NCI-H1694 (cell line): ENCODE measurements at regions not wholly inside any gene's neighbourhood (a gene's known extent, or its start where the extent isn't known, plus 50 kb on each side); places are given as distances from the start of the nearest gene placed in this dataset.
"Not testable (repeated sequence)": the region's sequence is repeated elsewhere in the genome, so short reads cannot be mapped to it uniquely, and the experiment has no call there.

Source experiments
- DNase-seq: peaks from one replicate; lab custom pipeline; 2025; lab: John Stamatoyannopoulos, UW

DNA sequence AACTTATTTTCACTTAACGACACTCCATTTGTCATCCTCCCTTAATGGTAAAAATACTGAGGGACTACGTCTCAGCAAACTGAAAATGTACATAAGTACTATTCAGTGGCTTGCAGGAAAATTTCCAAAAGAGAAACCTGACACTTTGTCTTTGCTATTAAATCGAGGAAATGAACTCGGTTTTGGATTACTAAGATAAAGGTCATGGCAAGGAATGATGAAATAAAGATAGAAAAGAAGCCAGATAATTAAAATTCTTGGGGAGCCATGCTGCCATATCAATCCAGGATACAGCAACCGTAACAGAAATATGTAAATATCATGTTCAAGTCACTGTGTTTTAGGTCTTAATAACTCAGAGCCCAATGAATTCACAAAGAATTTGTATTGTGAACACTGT is 647.8 kb downstream of the CDH9 start:
- DNase-seq: no peak

GRCh38 chr5:26388976-26389375 is 649.4 kb downstream of the CDH9 start:
- no peak for DNase-seq

GRCh38 chr5:26386532-26386931 is 651.9 kb downstream of the CDH9 start:
- DNase-seq: no peak

GRCh38 chr5:26364624-26365023 is 673.8 kb downstream of the CDH9 start:
- not testable (repeated sequence) for DNase-seq

DNA sequence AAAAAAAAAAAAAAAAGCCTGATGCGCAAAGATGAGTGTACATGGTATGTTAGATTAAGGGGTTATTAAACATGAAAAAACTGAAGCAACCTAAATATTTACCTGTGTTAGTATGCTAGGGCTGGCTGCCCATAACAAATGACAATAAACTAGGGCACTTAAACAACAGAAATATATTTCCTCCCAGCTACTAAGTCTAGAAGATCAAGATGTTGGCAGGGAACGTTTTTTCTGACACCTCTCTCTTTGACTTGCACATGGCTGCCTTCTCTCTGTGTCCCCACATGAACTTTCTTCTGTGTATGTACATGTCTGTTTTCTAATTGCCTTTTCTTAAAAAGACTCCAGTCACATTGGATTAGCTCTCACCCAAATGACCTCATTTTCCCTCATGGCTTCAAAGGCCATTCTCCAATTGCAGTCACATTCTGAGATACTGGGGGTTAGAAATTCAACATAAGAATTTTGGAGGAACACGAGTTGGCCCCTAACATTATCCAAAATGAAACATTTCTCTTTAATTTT is 694.5 kb downstream of the CDH9 start:
- no peak for DNase-seq

DNA sequence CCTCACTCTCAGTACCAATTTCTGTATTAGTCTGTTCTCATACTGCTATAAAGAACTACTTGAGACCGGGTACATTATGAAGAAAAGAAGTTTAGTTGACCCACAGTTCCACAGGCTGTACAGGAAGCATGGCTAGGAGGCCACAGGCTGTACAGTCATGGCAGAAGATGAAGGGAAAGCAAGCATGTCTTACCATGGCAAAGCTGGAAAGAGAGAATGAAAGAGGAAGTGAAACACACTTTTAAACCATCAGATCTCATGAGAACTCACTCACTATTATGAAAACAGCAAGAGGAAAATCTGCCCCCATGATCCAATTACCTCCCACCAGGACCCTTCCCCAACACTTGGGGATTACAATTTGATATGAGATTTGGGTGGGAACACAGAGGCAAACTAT is 698.8 kb downstream of the CDH9 start:
- no peak for DNase-seq

DNA sequence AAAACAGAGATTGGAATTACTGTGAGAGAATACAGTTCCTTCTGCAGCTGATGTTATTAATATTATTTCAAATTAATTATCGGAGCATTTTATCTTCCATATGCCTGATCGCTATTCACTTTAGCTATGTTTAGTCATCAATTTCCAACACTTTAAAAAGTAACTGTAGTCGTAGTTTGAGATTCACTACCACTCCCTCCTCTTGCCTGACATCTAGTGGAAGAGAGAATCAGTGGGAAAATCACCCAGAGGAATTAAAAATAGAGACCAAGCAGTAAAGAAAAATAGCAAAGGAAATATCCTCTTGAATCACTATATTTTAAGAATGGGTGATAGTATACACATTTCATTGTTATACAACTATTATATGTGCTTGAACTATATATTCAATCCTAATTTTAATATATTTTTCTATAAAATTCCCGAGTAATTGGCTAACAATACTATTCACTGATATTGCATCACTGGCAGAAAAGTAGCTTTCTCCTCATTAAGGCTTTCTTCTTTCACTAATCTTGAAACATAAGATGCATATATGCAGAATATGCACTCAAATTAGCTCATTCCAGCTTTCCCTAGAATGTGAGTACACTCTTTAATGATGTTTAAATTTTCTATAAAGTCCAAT is 708.7 kb downstream of the CDH9 start:
- no peak for DNase-seq

DNA sequence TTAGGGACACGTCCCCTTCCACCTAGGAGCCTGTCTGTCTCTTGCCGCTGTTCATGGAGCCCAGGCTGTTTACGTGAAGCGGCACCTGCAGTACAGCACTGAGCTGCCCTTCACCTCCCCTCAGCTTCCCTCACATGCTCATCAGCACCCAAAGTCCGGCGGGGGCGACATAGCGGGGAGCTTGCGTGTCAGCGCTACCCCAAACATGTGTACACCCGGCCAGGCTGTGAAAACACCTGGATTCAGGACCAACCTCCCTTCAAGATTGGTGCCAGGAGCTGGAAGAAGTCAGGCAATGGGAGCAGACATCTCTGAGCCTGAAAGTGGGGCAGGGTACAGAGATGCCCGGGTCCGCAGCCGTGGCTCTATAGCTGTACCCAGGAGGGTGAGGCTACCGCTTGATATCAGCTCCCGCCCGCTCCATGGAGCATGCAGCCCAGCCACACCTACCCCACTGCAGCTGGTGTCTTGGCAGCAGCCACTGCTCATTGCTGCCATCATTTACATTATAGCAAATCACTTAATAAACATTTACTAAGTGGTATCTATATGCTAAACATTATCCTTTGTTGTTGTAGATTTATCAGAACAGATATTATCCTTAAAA is 712.1 kb downstream of the CDH9 start:
- DNase-seq: no peak

- DNase-seq: not testable (repeated sequence)
Observed at GRCh38 chr5:26325432-26325831, 713.0 kb downstream of the CDH9 start.

DNA sequence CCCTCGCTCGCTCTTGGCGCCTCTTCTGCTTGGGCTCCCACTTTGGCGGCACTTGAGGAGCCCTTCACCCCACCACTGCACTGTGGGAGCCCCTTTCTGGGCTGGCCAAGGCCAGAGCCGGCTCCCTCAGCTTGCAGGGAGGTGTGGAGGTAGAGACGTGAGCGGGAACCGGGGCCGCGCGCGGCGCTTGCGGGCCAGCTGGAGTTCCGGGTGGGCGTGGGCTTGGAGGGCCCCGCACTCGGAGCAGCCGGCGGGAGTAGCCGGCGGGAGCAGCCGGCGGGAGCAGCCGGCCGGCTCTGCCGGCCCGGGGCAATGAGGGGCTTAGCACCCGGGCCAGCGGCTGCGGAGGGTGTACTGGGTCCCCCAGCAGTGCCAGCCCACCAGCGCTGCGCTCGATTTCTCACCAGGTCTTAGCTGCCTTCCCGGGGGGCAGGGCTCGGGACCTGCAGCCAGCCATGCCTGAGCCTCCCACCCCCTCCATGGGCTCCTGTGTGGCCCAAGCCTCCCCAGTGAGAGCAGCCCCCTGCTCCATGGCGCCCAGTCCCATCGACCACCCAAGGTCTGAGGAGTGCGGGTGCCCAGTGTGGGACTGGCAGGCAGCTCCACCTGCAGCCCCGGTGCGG is 714.0 kb downstream of the CDH9 start:
- not testable (repeated sequence) for DNase-seq

DNA sequence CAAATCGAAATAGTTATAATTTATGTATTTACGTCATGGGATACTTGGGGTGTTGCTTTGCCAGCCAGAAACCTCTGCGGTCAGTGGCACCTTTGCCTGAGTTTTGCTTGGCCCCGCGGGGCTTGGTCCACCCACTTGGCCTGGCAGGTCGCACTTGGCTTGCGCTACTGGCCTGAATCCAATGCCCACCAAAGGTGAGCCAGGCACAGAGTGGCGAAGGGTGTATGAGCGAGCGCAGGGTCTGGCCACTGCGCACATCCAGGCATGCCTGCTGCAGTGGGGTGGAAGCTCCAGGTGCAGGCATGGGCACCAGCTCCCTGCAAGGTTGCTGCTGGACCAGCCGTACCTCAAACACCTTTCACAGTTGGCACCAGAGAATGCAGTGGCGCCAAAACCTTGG is 714.6 kb downstream of the CDH9 start:
- DNase-seq: no peak

DNA sequence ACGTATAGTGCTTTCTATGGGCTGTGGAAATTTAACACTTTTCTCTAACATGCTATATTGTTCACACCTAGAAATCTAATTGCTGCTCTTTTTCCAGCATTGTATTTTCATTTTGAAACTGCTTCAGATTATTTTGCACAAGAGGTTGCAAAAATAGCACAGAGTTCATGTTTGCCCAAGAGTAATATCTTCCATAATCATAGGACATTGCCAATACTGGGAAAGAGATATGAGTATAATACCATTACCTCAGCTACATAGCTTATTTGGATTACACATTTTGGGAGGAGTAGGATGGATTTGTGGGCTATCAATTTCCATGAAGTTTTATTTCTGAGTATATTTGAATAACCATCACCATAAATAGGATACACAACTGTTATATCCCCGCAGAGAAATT is 717.1 kb downstream of the CDH9 start:
- DNase-seq: no peak

DNA sequence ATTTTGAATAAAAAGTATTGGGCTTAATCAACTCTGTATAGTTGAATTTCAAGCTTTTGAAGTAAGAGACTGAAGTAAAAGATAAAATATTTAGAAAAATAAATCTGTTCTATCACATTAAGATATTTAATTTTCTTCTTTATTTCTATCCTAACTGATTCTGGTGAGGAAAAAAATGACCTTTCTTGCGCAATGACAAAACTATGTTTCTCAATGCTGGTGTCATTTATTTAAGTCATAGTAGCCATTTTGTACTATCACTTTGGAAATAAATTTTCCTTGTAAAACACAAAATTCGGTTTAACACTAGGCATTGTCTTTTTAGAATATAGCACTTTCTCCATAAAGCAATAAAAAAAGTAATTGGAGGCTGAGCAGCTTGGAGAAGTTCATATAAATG is 728.0 kb downstream of the CDH9 start:
- no peak for DNase-seq

DNA sequence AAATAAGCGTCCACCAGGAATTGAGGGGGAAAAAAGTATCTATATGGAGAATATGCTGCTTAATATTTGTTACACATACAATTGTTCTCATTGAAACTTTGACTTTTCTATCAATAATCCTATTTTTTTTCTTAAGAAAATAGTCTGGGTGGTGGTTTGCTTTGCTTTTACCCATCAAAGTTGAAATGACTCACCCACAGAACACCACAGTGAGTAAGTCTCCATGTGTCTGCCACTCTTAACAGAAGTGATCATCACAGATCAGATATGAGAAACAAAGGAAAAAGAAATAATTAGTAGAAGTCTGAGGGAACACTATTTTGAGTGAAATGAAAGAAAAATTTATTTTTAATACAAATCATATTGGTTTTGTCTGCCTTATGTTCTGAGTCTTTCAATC is 742.8 kb downstream of the CDH9 start:
- DNase-seq: no peak

GRCh38 chr5:26282190-26282589 is 756.2 kb downstream of the CDH9 start:
- no peak for DNase-seq

DNA sequence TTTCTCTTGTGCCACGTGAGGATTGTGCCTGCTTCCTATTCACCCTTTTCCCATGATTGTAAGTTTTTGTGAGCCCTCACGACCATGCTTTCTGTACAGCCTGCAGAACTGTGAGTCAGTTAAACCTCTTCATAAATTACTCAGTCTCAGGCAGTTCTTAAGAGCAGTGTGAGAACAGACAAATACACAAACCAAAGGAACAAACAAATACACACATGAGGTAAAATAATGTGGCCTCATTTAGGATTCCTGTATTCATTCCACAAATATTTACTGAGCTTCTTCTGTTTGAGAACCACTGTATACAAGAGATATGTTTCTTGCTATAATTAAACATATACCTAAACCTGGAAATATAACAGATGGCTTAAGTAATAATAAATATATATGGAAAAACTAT is 760.3 kb downstream of the CDH9 start:
- no peak for DNase-seq

- DNase-seq: no peak
Observed at GRCh38 chr5:26259081-26259480, 779.3 kb downstream of the CDH9 start.

DNA sequence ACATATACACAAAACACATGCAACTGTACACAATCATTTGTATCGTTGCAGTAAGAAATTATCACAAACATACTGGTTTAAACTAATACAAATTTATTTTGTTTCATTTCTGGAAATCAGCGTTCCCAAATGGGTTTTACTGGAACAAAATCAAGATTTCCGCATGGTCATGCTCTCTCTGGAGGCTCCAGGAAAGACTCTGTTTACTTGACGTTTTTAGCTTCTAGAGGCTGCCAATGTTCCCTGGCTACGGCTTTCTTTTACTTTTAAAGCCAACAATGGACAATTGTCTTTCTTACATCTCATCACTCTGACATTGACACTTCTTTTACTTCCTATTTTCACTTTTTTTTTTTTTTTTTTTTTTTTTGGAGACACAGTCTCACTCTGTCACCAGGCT is 793.1 kb downstream of the CDH9 start:
- no peak for DNase-seq

DNA sequence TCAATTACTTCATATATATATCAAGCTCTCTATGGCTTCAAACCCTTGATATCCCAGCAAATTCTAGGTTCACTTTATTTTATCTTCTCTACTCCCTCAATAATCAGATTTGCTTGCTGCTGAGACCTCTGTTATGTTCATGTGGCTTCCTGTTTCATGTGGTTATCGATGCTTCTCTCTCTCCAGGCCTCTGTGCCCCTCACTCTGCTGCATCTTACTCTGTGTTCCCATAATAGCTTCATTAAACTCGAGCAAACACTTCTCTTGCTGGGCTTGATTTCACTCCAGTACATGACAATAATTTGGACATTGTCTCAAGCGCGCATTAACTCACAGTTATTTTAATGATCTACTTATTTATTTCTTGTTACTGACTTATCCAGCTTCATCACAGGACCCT is 798.8 kb downstream of the CDH9 start:
- DNase-seq: no peak

DNA sequence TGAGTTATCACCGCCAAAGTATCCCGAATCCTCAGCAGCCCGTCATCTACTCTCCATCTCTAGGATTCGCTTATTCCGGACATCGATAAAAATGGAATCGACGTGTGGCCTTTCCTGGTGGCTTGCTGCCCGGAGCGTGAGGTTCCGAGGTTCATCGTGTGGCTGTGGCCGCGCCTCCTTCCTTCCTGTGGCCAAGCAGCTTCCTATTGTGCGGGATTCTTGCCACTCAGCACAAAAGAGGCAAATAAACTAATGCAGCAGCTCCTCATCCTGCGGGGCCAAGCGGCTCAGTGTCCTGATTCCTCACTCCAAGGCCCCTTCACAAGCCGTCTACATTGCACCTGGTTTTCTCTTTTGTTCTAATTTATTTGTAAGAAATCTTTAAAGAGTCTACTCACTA is 800.9 kb downstream of the CDH9 start:
- DNase-seq: no peak

GRCh38 chr5:26236936-26237335 is 801.5 kb downstream of the CDH9 start:
- no peak for DNase-seq

- no peak for DNase-seq
Observed at GRCh38 chr5:26232706-26233105, 805.7 kb downstream of the CDH9 start.

- no peak for DNase-seq
Observed at GRCh38 chr5:26231316-26231715, 807.1 kb downstream of the CDH9 start.

GRCh38 chr5:26229848-26230247 is 808.5 kb downstream of the CDH9 start:
- no peak for DNase-seq
